Prostate gland (tissue), 2 donors: ENCODE measurements at regions not wholly inside any gene's neighbourhood (a gene's known extent, or its start where the extent isn't known, plus 50 kb on each side); places are given as distances from the start of the nearest gene placed in this dataset.

Experiments
- DNase-seq: peaks from one replicate; pipeline ENCODE4 v3.0.0-alpha.2; 2019; ENCODE audit warnings: low spot score
- H3K27ac ChIP-seq, 2 donors: fragments of 200-600 bp; sonication (generic); 2 replicates each; pipeline ENCODE4 v1.5.1; 2017 to 2019
- H3K27me3 ChIP-seq: fragments of 200-600 bp; sonication (generic); replicated peaks from 2 replicates; pipeline ENCODE4 v1.5.1; 2019; ENCODE audit not compliant: insufficient read depth
- H3K36me3 ChIP-seq, 2 donors: fragments of 200-600 bp; sonication (generic); 1 replicate in 1 of 2; 2 replicates in 1 of 2; pipeline versions ENCODE4 v1.5.1 to v1.8.1; 2017 to 2019
- H3K4me1 ChIP-seq: fragments of 200-600 bp; sonication (generic); replicated peaks from 2 replicates; pipeline ENCODE4 v1.5.1; 2019
- H3K4me3 ChIP-seq, 2 donors: fragments of 200-600 bp; sonication (generic); 2 replicates each; pipeline ENCODE4 v1.5.1; 2017 to 2019
- H3K9me3 ChIP-seq: fragments of 200-600 bp; sonication (generic); 2 replicates; pipeline ENCODE4 v1.5.1; 2017
- POLR2A ChIP-seq: fragments of 450-650 bp; IDR thresholded peaks from one replicate; pipeline ENCODE4 v1.6.1; 2016; ENCODE audit warnings: antibody characterized with exemption, mild to moderate bottlenecking
- POLR2AphosphoS5 ChIP-seq: sonication (generic); formaldehyde crosslinking; IDR thresholded peaks from one replicate; pipeline ENCODE4 v1.6.1; 2017; ENCODE audit warnings: antibody characterized with exemption
- WGBS: methylation state at CpG from one replicate; pipeline ENCODE4 v1.1.5; 2018; 5-methylcytosine and 5-hydroxymethylcytosine counted together
- intact Hi-C: fragments of 100-400 bp; cut with DNase I; formaldehyde crosslinking; loops from one replicate; pipeline ENCODE4 v1.14.2; 2022
- TF ChIP-seq, protein P1 (sequence below), 4 experiments: fragments of 200-600 bp in 2 of 4; fragments of 450-650 bp in 2 of 4; sonication (generic) in 2 of 4; IDR thresholded peaks; 1 replicate in 3 of 4; 2 replicates in 1 of 4; pipeline ENCODE4 v1.5.1; 2016 to 2019; ENCODE audit warnings: antibody characterized with exemption in 4 of 4, mild to moderate bottlenecking in 2 of 4, moderate library complexity in 2 of 4

DNA sequence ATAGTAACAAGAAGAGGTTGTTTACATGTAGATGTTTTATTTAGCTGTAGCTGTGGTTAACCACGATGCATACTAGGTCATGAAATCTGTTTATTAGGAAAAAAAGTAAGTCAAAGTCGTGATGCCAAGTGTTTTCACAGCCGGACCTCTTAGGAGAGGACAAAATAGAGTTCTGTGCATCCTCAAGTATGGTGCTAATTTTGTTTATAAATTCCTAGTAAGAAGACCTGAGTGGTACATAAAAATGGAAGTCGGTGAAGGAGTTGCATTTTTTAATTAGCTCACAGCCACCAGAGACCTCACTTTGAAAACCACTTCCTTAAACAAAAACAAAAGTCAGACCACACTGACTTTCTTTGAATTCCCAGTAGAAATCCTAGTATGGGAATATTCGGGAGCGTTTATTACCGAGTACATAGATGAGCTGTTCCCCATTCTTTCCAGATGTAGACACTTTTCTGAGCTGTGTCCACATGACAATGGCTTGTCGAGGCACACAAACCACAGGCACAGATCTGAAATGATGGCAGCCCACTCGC lies 143.6 kb upstream of the UBE2E1 start:
- Histone ChIP-seq H3K4me3 (no peak overlapping the region), H3K4me1 (no peaks in the 10 kb centered on the region), H3K36me3 (no peaks in the 10 kb centered on the region), H3K27me3 (no peaks in the 10 kb centered on the region), H3K27ac (no peak overlapping the region), H3K9me3 (no peaks in the 10 kb centered on the region)
- WGBS, result 79% methylated on average over 9 of the region's 9 CpGs
- TF ChIP-seq, protein P1, sequence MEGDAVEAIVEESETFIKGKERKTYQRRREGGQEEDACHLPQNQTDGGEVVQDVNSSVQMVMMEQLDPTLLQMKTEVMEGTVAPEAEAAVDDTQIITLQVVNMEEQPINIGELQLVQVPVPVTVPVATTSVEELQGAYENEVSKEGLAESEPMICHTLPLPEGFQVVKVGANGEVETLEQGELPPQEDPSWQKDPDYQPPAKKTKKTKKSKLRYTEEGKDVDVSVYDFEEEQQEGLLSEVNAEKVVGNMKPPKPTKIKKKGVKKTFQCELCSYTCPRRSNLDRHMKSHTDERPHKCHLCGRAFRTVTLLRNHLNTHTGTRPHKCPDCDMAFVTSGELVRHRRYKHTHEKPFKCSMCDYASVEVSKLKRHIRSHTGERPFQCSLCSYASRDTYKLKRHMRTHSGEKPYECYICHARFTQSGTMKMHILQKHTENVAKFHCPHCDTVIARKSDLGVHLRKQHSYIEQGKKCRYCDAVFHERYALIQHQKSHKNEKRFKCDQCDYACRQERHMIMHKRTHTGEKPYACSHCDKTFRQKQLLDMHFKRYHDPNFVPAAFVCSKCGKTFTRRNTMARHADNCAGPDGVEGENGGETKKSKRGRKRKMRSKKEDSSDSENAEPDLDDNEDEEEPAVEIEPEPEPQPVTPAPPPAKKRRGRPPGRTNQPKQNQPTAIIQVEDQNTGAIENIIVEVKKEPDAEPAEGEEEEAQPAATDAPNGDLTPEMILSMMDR (IDR thresholded peaks at IDR 0.05), result no peak
- TF ChIP-seq POLR2AphosphoS5, result no peak
- no peak for DNase-seq
- intact Hi-C loops, result no loop called here

DNA sequence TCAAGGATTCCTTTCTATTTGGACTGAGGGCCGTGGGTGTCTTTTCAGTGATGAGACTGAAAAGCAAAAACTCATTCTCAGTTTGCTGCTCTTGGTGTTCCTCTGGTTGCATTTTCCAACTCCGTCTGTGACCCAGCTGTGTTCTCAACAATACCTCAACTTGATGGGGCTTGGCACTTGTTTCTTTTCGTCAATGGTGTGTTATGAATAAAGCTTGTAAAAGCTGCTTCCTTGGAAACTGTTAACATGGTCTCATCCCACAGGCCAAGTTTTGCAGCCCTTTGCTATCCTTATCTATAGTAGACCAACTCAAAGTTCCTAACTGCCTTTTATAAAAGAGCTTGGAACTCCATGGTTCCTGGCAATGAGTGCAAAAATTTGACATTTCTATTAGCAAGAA lies 142.5 kb upstream of the UBE2E1 start:
- DNase-seq, result no peak
- no peak overlapping the region for H3K27ac ChIP-seq
- TF ChIP-seq, protein P1 (IDR thresholded peaks at IDR 0.05), result no peak
- TF ChIP-seq POLR2A, result no peak
- TF ChIP-seq POLR2AphosphoS5, result no peak
- no peak overlapping the region for H3K4me3 ChIP-seq
- H3K36me3 ChIP-seq, result no peaks in the 10 kb centered on the region
- intact Hi-C loops, result no loop called here
- no peaks in the 10 kb centered on the region for H3K9me3 ChIP-seq
- 27% methylated on average over 3 of the region's 3 CpGs for WGBS
- H3K4me1 ChIP-seq, result no peaks in the 10 kb centered on the region
- H3K27me3 ChIP-seq, result no peaks in the 10 kb centered on the region

DNA sequence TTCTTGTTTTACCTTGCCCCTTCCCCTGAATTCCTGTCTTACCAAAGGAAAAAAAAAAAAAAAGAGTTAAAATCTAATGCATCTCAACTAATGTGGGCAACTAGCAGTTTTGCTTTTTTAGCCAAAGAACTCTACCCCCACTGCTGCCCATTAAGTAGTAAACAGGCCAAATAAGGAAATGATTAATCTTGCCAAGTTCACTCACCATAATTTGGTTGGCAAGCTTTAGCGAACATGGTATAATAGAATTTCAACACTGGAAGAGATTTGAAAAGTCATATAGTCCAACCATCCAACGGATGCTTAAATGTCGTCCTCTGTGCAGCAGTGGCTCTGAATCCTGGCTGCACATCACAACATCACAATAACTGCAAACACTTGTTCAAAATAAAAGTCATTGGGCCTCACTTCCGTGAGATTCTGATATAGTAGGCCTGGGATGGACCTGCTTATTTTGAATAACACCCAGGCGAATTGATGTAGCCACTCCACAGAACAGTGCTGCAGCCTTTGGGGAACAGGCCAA lies 142.0 kb upstream of the UBE2E1 start:
- Histone ChIP-seq H3K27me3 (no peaks in the 10 kb centered on the region), H3K9me3 (no peaks in the 10 kb centered on the region), H3K4me3 (no peak overlapping the region), H3K4me1 (no peaks in the 10 kb centered on the region), H3K27ac (no peak overlapping the region), H3K36me3 (no peaks in the 10 kb centered on the region)
- 53% methylated on average over 5 of the region's 5 CpGs for WGBS
- TF ChIP-seq POLR2AphosphoS5 (no peak), POLR2A (no peak)
- TF ChIP-seq, protein P1 (IDR thresholded peaks at IDR 0.05), result no peak
- no peak for DNase-seq
- intact Hi-C loops, result no loop called here

DNA sequence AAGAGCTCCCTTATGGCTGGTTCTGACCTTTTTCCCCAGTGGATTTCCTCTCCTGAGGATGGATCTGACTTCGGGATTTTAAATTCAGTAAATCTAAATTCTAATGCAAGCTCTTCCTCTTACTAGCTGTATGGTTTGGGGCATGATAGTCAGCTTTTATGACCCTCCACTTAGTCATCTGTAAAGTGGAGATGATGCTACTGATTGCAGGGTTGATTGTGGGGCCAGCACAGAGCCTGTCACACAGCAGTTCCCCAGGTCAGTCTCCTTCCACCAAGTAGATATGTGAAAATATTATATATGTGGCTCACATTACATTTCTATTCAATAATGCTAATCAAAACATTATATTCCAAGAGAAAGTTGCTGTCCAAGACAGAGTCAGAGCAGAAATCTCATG lies 141.3 kb upstream of the UBE2E1 start:
- no peak for DNase-seq
- intact Hi-C loops, result no loop called here

DNA sequence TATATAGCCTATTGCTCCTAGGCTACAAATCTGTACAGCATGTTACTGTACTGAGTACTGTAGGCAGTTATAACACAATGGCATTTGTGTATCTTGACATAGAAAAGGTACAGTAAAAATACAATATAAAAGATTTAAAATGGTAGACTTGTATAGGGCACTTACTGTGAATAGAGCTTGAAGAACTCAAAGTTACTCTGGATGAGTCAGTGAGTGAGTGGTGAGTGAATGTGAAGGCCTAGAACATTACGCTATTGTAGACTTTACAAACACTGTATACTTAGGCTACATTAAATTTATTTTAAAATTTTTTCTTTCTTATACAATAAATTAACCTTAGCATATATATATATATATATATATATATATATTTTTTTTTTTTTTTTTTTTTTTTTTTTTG lies 140.0 kb upstream of the UBE2E1 start:
- H3K27ac ChIP-seq, result no peak overlapping the region
- DNase-seq, result no peak
- intact Hi-C loops, result no loop called here
- H3K9me3 ChIP-seq, result no peaks in the 10 kb centered on the region
- no peak overlapping the region for H3K4me3 ChIP-seq
- H3K4me1 ChIP-seq, result no peaks in the 10 kb centered on the region
- no peaks in the 10 kb centered on the region for H3K36me3 ChIP-seq
- 85% methylated on average over 1 of the region's 1 CpG for WGBS
- no peaks in the 10 kb centered on the region for H3K27me3 ChIP-seq
- TF ChIP-seq POLR2A, result no peak

More for the DNA sequence above, 141.3 kb upstream of the UBE2E1 start:
- Histone ChIP-seq H3K27ac (no peak overlapping the region), H3K36me3 (no peaks in the 10 kb centered on the region), H3K4me1 (no peaks in the 10 kb centered on the region), H3K27me3 (no peaks in the 10 kb centered on the region), H3K9me3 (no peaks in the 10 kb centered on the region), H3K4me3 (no peak overlapping the region)
- WGBS, result 100% methylated on average over 1 of the region's 1 CpG
- no peak for TF ChIP-seq POLR2A
- TF ChIP-seq POLR2AphosphoS5, result no peak
- TF ChIP-seq, protein P1 (IDR thresholded peaks at IDR 0.05), result no peak
